NT2/D1 (cell line): ENCODE measurements at regions not wholly inside any gene's neighbourhood (a gene's known extent, or its start where the extent isn't known, plus 50 kb on each side); places are given as distances from the start of the nearest gene placed in this dataset.

ENCODE experiments used
- SUZ12 ChIP-seq: IDR thresholded peaks from 2 replicates; pipeline ENCODE4 v1.6.1; 2011; ENCODE audit not compliant: insufficient read length, insufficient read depth; ENCODE audit errors: extremely low read depth
- ZNF274 ChIP-seq: IDR thresholded peaks from 2 replicates; pipeline ENCODE4 v1.6.1; 2011; ENCODE audit warnings: mild to moderate bottlenecking, low read depth, low read length

GRCh38 chr5:159417170-159417569, 86.9 kb upstream of the IL12B start:
- TF ChIP-seq ZNF274, result no peak
- no peak for TF ChIP-seq SUZ12
